DLD1 (cell line): ENCODE measurements at regions not wholly inside any gene's neighbourhood (a gene's known extent, or its start where the extent isn't known, plus 50 kb on each side); places are given as distances from the start of the nearest gene placed in this dataset.
"Not testable (repeated sequence)": the region's sequence is repeated elsewhere in the genome, so short reads cannot be mapped to it uniquely, and the experiment has no call there.

Experiments
- in situ Hi-C: cut with HindIII; loops from 2 replicates; pipeline ENCODE4 v1.10.0; 2017; ENCODE audit warnings: low sequenced_read_pairs

GRCh38 chr5:96184510-96184909 is 222.9 kb upstream of the ELL2 start:
- in situ Hi-C loops = not testable (repeated sequence)

DNA sequence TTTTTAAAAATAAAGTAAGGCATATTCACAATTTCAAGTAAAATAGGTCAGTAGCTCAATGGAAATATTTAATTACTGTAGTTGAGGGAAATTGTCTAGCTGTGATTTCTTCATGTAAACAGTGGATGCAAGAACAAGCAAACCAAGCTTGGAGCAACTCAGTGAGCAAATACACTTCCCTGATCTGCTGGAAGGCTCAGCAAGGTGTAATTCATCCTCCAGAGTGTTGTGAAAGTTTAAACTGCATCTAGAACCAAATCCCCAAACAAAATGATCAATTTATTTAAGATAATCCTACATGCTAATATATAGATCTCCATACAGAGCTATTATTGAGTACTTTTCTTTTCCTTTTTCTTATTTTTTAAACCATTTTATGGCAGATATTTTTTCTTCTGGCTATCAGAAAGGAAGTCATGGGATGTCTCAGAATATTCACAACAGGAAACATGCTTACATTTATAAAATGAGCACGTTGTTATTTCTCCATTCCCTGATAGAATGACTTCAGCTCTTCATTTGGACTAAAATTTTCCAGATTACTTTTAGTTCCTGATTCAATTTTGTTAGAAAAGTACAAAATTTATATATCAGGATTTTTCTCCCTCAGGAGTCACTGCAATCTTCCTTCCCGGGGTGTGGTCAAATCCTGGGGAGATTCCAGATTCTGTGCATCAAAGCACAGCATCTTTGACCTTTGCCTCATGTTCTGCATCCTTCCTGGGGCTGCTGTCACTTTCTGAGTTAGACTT is 219.2 kb upstream of the ELL2 start:
- in situ Hi-C loops = no loop called here

DNA sequence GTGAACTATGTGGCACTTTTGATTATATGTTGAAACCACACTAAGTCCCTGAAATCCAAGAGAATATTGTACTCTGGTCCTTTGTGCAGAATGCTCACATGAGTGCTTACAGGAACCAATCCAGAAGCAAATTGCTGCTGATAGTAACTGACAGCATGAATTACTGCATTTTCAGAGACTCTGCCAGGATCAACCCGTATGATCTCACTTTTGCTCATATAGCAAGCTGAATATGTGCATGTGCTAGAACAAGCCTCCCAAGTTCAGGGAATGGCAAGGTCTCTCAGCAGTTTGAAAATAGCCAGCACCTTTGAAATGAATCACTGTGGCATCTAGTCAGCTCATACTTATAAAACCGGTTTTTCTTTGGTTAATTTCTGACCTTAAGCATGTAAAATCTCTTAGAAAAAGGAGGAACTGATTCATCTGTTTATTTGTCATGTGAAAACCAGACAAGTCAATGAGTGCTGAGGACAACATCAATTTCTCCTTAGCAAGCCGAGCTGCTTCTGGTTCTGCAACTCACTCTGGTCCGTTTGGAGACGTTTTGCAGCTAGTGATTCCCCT is 215.7 kb upstream of the ELL2 start:
- in situ Hi-C loops = no loop called here

DNA sequence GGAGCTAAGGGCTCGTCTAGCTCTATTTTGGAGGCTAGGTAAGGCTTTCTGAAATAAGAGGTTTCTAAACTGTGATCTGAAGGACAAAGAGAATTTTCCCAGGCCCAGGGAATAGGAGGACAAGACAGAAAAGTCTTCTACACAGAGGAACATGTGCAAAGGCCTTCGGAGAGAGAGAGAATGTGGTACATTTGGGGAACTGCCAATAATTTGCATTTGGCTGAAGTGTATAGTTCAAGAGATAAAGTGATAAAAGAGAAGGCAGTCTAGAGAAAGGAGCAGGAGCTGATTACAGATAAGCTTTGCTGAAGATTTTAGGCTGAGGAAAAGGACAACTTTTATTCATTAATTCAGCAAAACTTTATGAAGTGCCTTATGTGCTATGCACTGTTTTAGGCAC is 214.4 kb upstream of the ELL2 start:
- in situ Hi-C loops = no loop called here

- in situ Hi-C loops = no loop called here
Observed at GRCh38 chr5:96175090-96175489, 213.4 kb upstream of the ELL2 start.

GRCh38 chr5:96173366-96173765 is 211.7 kb upstream of the ELL2 start:
- in situ Hi-C loops = no loop called here

DNA sequence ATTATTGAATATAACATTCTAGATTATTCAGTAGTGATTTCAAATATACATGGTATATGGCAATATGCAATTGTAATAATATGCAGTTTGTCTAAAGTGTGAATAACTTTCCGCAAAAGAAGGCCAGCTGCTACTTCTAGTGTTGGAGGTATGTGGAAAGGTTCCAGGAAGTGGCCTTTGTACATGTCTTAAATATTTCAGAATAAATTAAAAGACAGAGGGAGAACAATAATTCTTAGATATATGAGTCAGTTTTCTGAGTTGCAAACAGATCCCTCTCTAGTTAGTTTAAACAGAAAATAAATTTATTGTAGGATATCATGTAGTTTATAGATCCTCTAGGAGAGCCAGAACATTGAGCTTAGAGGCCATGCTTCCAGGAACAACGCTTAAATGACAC is 210.8 kb upstream of the ELL2 start:
- in situ Hi-C loops = no loop called here

DNA sequence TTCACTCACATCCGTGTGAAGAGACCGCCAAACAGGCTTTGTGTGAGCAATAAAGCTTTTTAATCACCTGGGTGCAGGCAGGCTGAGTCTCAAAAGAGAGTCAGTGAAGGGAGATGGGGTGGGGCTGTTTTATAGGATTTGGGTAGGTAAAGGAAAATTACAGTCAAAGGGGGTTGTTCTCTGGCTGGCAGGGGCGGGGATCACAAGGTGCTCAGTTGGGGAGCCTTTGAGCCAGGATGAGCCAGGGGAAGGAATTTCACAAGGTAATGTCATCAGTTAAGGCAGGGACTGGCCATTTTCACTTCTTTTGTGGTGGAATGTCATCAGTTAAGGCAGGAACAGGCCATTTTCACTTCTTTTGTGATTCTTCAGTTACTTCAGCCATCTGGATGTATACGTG is 210.3 kb upstream of the ELL2 start:
- in situ Hi-C loops = not testable (repeated sequence)

DNA sequence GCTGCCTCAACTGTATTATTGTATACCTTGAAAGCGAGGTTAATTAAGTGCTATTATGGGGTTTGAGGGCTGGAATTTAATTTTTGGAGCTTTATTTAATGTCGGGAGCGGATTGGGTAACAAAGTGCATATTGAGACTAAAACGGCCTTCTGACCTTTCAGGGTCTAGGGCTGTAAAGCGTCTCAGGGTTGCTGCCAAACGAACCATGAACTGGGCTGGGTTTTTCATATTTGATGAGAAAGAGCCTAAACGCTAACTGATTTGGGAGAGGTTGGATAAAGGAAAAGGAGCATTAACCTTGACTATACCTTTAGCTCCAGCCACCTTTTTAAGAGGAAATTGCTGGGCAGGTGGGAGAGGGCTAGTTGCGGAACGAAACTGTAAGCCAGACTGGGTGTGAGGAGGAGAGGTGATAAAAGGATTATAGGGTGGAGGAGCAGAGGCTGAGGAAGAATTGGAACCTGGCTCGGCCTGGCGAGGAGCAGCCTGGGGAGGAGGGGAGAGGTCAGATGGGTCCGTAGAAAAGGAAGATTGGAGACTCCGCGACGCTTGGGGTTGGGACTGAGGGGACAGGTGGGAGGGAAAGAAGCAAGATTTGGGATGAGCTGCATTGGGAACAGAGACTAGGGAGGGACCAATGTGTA is 209.0 kb upstream of the ELL2 start:
- in situ Hi-C loops = not testable (repeated sequence)

DNA sequence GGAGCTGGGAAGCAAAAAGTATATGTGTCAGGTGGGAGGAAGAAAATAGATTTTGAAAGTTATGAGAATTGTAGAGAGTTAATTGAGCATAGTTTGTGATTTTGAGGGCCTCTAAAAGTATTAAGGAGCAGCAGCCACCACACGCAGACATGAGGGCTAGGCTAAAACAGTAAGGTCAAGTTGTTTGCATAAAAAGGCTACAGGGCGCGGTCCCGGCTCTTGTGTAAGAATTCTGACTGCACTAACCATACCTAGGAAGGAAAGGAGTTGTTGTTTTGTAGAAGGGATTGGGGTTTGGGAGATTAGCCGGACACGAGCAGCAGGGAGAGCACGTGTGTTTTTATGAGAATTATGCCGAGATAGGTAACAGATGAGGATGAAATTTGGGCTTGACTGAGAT is 207.2 kb upstream of the ELL2 start:
- in situ Hi-C loops = not testable (repeated sequence)

GRCh38 chr5:96159043-96159442 is 197.4 kb upstream of the ELL2 start:
- in situ Hi-C loops = no loop called here

- in situ Hi-C loops = no loop called here
Observed at GRCh38 chr5:96157841-96158291, 196.2 kb upstream of the ELL2 start.

DNA sequence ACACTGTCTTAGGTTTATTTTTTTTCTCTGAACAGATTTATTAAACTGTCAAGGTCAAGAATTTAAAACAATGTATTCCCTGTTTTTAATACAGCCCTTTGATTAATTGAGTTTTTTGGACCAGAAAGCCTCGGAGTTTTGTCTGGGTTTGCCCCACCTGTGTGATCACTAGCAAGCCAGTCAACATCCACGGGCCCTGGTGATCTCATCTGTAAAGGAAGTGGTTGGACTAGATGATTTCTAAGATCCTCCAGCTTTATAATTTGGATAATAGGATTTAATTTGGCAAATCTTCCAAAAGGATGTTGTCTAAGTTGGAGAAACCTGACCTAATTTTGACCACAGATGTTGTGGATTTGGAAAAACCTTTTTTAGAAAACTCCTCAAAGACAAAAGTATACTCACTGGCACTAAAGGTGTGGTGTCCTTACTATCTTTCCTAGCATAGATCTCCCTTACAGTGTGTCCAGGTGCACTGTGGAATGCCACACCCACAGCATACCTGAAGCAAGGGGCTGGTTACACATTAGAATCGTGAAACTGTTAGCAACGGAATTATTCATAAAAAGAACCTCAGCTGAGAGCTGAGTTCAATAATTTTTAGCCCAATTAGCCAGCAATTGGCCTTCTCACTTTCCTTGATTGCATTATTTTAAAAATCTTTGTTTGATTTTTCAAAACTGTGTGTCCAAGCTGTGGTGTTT is 195.6 kb upstream of the ELL2 start:
- in situ Hi-C loops = no loop called here

DNA sequence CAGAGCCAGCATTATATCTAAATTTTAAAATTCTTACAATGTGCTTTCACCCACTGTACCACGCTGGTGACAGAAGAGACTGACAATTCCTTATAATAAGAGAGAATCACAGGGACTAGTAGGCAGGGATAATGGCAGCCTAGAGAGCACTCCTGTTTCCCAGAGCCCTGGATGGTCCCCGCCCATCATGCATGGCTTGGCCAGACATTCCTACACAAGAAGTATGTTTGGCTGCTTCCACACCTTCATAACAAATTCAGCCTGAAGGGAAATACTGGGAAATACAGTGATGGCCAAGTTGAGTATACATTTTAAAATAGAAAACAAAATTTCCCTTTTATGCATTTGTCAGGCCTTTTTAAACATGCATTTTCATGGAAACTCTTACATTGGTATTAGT is 193.5 kb upstream of the ELL2 start:
- in situ Hi-C loops = no loop called here

DNA sequence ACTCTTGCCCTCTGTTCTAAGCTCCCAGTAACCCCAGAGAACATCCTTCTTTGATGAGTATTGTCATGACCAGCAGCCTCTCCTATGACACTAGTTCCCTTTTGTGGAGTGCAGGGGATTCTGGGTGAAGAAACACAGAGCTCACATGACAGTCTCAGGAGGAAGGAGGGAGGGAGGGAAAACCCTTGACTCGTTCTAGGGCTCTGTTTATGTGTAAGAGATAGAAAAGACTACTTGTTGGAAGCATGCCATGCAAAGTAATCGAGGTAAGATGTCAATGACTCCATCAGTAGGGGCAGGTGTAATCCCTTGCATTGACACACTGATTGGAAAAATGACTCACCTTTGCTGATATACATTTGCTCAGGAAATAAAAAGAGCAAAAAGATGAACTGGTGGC is 190.2 kb upstream of the ELL2 start:
- in situ Hi-C loops = no loop called here

GRCh38 chr5:96150007-96150406 is 188.4 kb upstream of the ELL2 start:
- in situ Hi-C loops = no loop called here

DNA sequence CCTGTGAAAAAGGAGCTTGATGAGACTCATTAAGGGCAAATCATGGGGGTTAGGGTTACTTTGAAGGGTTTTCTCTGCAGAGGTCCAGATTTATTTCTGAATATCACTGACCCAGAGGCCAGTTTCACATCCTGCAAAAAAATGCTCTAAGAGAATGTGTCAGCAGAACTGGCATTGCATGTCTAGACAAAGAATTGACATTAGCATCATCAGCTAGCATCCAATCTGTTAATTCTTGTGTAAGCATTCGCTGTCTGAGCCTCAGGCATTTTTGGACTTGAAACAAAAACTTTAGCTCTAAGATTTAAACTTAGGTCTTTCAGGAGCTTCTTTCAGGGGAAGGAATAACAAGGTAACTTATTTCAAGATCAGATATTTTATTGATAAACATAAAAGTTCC is 187.9 kb upstream of the ELL2 start:
- in situ Hi-C loops = no loop called here

- in situ Hi-C loops = no loop called here
Observed at GRCh38 chr5:96149021-96149420, 187.4 kb upstream of the ELL2 start.

GRCh38 chr5:96148376-96148775 is 186.7 kb upstream of the ELL2 start:
- in situ Hi-C loops = no loop called here

- in situ Hi-C loops = no loop called here
Observed at GRCh38 chr5:96147866-96148265, 186.2 kb upstream of the ELL2 start.

GRCh38 chr5:96146675-96147074 is 185.0 kb upstream of the ELL2 start:
- in situ Hi-C loops = no loop called here

DNA sequence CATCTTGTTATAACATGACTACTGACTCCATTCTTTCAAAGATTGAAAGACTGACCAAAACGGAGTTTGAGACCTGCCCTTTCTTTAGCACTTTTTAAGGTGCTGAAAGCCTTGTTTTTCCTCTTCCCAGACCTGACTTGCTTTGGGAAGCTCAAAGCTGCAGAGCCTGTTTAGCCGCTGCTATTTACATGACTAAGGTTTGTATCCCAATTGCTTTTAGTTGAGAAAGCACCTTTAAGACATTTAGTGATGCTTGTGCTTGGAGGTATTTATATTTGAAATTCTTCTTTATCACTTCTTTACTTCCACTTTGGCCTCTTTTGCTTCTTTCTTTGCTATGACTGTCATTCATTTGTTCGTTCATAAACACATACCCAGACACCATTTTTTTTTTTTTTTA is 182.6 kb upstream of the ELL2 start:
- in situ Hi-C loops = no loop called here
